Left cardiac atrium (tissue), 4 donors: ENCODE measurements at regions not wholly inside any gene's neighbourhood (a gene's known extent, or its start where the extent isn't known, plus 50 kb on each side); places are given as distances from the start of the nearest gene placed in this dataset.

ENCODE experiments used
- ATAC-seq, 2 donors: fragments of 200-7000 bp; cut with Tn5 transposase; one replicate each; pipeline ENCODE4 v1.9.1; 2020; ENCODE audit warnings: mild to moderate bottlenecking in 2 of 2, moderate library complexity in 2 of 2
- DNase-seq: peaks from one replicate; pipeline ENCODE4 v3.0.0-alpha.2; 2020
- intact Hi-C, 2 donors: fragments of 100-400 bp; cut with DNase I; formaldehyde crosslinking; loops; one replicate each; pipeline versions ENCODE4 v1.14.1 to v1.15.1; 2022 to 2023
- donor health status: DM: no; HTN: yes; CAD: no.
- donor health status: DM: no; HTN: yes; CAD: no; lungs with severe emphysema.
- donor health status: DM: yes; HTN: yes; CAD: no.
- donor health status: Dilated cardiomyopathy.

GRCh38 chr12:93115646-93116045 is 186.6 kb upstream of the EEA1 start:
- DNase-seq (peak; percentile 51), ATAC-seq (peak; percentile 25 to 56)
- intact Hi-C loops = no loop called here

DNA sequence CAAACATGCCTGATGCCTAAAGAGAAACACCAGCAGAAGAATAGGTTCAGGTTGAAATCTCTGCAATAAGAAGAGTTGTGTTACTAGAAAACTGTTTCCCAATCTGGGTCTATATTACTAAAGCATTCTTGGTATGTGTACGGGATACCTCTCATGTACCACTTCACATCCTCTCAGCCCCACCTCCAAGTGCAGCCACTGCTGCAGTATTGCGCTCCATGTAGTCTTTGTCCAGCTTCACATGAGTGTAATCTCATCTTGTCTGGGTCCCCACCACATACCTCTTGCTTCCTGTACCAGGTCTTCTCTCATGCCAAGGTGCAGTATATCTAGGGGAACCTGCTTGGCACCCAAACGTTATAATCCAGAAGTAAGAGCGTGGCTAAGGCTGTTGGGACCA is 187.5 kb upstream of the EEA1 start:
- intact Hi-C loops = no loop called here
- DNase-seq (no peak), ATAC-seq (no peak)

DNA sequence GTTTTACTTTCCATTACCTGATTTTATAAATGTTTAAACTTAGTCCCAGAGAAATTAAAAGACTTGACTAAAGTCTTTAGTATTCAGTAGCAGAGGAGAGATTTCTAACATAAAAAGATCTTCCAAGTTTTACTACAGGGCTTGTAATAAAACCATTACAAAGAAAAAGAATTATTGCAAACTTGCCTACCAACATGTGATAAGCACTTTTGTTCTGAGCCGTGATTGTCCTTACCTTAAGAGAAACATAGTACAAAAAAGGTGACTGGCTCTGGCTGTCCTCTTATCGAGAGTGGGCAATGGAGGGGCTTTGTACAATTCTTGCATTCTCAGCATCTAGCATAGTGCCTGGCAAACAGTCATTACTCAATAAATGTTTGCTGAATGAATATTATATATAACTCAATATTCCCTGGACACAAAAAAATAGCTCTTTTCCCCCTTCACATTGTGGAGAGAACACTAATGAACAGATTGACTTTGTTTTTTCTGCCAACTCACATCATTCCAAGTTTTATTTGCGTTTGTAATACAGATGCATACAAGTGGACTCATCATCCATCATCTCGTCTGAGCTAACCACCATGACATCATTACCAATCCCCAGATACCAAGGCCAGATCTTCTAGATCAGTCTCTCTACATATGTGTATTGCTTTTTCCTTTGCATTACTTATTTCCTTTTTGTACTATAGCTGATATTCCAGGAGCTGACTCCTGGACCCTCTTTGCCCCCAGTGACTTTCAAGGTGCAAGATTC is 192.8 kb upstream of the EEA1 start:
- no peak for DNase-seq
- intact Hi-C loops = no loop called here
- ATAC-seq = peak in 1 of 2 donors; percentile 40

DNA sequence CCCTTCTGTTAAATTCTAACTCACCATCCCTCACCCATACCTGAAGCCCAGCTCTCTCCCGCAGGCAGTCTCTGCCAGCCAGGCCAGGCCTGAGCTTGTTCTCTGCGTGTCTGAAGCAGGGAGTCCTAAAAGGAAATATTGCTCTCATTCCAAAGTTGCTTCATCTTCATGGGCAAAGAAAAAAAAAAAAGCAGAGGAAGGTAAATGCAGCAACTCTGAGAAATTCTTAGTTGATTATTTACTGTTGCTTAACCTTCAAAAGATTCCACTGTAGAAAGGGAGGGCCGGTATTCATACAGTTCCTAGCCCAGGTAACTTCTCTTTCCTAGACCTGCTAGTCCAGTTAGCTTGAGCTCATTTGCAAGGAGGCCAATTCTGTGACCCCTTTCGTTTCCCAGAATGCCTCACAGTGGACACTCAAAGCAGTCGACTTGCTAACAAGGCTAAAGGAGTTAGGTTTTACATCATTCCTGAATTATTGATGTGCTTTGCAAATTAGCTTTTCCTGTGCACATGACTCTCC is 193.5 kb upstream of the EEA1 start:
- peak in 1 of 2 donors; percentile 67 for ATAC-seq
- no peak for DNase-seq
- intact Hi-C loops = no loop called here

- intact Hi-C loops = loop anchor here in 1 of 2 donors (5.0 kb wide), 1 partner anchor 252 kb away; the partner anchor contains the start of gene NUDT4
- ATAC-seq = no peak
These were observed 196.0 kb upstream of the EEA1 start for GRCh38 chr12:93125126-93125525.

GRCh38 chr12:93126069-93126474 is 197.0 kb upstream of the EEA1 start:
- intact Hi-C loops = loop anchor here in 1 of 2 donors (2.0 to 5.0 kb wide), 2 partner anchors 97 to 251 kb away; partner anchors contain the start of gene NUDT4
- ATAC-seq (no peak), DNase-seq (no peak)

More at GRCh38 chr12:93125126-93125525, 196.0 kb upstream of the EEA1 start:
- DNase-seq = no peak

- intact Hi-C loops = loop anchor here in 1 of 2 donors (1.0 to 5.0 kb wide), 3 partner anchors 98 to 250 kb away; partner anchors contain the start of gene NUDT4
- ATAC-seq (peak; percentile 27 to 29), DNase-seq (peak; percentile 32)
These were observed 198.0 kb upstream of the EEA1 start for GRCh38 chr12:93127107-93127560.

GRCh38 chr12:93127582-93128331 is 198.7 kb upstream of the EEA1 start:
- intact Hi-C loops = loop anchor here in 1 of 2 donors (1.0 to 5.0 kb wide), 3 partner anchors 99 to 250 kb away; partner anchors contain the start of gene NUDT4
- peak; percentile 79 for DNase-seq
- ATAC-seq = peak; percentile 92 to 96

GRCh38 chr12:93128332-93128707 is 199.2 kb upstream of the EEA1 start:
- DNase-seq (no peak), ATAC-seq (no peak)
- intact Hi-C loops = loop anchor here in 1 of 2 donors (5.0 kb wide), 1 partner anchor 249 kb away; the partner anchor contains the start of gene NUDT4

DNA sequence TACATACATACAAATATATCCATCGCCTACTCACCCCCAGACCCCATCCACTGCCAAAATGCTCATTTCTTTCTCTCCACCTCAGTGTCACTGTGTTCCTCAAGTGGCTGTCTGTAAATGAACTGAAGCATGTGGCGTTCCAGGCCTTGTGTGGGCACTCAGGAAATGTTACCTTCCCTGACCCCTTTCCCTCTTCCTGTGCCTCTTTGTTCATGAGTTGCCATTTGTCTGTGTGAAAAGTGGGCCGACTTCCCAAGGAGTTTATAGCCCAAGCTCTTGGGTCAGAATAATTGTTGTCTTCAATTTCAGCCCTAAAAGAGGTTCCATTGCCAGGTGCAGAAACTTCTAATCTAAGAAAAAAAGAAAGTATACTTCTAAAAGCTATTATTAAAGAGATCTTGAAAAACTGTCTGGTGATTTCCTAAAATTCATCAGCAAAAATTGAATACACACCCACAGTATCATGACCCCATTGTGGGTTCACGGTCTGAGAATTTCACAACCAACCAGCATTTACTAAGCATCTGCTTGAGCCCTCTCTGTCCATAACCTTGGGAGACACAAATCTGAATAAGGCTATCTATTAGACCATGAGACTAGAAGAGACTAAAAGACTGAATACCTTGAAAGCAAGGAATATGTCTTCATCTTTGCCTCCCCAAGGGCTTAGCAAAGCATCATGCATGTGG is 201.4 kb upstream of the EEA1 start:
- no peak for ATAC-seq
- intact Hi-C loops = loop anchor here in 1 of 2 donors (5.0 kb wide), 1 partner anchor 42 kb away; no protein-coding TSS in a partner anchor
- DNase-seq = no peak

GRCh38 chr12:93133361-93133760 is 204.3 kb upstream of the EEA1 start:
- intact Hi-C loops = loop anchor here in 1 of 2 donors (5.0 kb wide), 1 partner anchor 39 kb away; no protein-coding TSS in a partner anchor
- DNase-seq (no peak), ATAC-seq (no peak)

DNA sequence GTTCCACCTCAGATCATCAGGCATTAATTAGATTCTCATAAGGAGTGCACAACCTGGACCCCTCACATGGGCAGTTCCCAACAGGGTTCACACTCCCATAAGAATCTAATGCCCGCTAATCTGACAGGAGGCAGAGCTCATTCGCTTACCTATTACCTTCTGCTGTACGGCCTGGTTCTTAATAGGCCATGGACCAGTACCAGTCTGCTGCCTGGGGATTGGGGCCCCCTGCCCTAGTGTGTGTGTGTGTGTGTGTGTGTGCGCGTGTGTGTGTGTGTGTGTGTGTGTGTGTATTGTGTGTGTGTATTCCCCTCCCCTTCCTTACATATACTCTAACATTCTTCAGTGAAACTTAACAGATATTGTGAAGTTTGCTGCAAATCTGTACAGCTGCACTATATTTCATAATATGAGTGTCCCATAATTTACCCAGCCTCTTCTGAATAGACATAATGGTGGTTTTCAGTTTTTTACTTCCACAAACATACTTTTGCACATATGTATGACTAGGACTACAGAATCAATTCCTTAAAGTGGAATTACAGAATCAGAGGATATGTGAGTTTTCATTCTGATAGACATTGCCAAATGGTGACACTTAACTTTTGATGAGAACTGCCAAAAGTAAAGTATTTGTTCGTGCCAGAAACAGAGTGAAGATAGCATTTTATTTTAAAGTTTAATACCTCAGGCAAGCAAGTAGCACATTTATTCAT is 205.2 kb upstream of the EEA1 start:
- no peak for DNase-seq
- intact Hi-C loops = loop anchor here in 1 of 2 donors (5.0 kb wide), 1 partner anchor 38 kb away; no protein-coding TSS in a partner anchor
- no peak for ATAC-seq

DNA sequence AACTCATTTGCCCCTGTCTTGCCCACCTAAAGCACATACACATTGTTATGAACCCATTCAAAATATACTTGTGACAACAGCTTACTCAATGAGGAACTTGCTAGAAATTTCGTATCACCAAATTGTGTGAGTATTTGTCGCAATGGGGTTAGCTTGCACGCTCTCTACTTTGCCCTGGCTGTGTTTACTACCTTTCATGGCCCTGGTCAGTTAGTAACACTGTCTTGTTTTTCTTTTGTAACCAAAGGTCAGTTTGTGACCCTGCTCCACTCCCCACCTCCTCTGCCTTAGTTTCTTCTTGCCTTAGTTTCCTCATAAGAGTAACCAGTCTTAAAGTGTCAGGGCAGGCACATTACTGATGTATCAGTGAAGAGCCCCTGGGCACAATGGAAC is 205.8 kb upstream of the EEA1 start:
- ATAC-seq (no peak), DNase-seq (no peak)
- intact Hi-C loops = loop anchor here in 1 of 2 donors (5.0 kb wide), 1 partner anchor 37 kb away; no protein-coding TSS in a partner anchor

GRCh38 chr12:93135286-93136239 is 206.5 kb upstream of the EEA1 start:
- intact Hi-C loops = no loop called here
- ATAC-seq (no peak), DNase-seq (no peak)

DNA sequence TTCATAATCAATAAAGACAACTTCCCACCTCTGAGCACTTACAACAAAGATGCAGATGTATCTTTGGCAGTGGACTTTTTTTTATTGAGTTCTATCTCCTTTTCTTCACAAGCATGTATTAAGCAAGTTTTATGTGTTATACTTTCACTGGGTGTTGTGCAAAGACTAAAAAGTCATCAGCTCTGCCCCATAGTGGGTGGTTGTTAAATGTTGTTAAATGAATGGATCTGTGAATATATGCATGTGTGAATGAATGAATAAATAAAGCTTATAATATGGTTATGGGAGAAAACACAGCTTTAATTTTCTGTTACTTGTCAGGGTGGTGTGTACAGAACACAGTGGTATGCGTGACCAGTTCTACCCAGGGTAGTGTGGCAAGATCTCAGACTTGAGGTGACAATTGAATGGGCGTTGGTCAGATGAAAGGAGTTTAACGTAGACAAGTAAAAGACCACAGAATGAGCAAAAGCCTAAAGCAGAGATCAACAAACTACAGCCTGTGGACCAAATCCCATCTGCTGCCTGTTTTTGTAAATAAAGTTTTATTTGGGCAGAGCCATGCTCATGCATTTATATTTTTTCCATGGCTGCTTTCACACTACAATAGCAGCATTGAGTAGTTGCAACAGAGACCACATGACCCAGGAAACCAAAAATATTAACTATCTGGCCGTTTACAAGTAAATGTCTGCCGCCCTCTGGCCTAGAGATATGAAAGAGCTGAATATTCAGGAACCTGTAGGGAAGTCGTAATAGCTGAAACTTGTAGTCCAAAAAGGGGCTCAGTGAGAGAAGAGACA is 207.4 kb upstream of the EEA1 start:
- no peak for DNase-seq
- ATAC-seq = no peak
- intact Hi-C loops = no loop called here
